ENCODE measurements at regions not wholly inside any gene's neighbourhood (a gene's known extent, or its start where the extent isn't known, plus 50 kb on each side); places are given as distances from the start of the nearest gene placed in this dataset.

- TF ChIP-seq POLR2A (IDR thresholded peaks at IDR 0.05; ENCODE audit: low read length), result no peak
- no peak for TF ChIP-seq GATA1 (IDR thresholded peaks at IDR 0.05; ENCODE audit: low read depth, low read length)
Observed at GRCh38 chr10:128191847-128192246, 65.6 kb upstream of the MKI67 start.

Data from erythroblast (primary cell).